H9 (cell line): ENCODE measurements at regions not wholly inside any gene's neighbourhood (a gene's known extent, or its start where the extent isn't known, plus 50 kb on each side); places are given as distances from the start of the nearest gene placed in this dataset.
A peak's percentile ranks its signal among the peaks of the same experiment; 100 is the strongest.

Experiments
- DNase-seq: peaks from one replicate; pipeline ENCODE4 v3.0.0-alpha.2; 2017
- H2AFZ ChIP-seq: one replicate; pipeline ENCODE4 v1.6.1; 2013; ENCODE audit warnings: mild to moderate bottlenecking, low read length, control low read depth, moderate library complexity
- H2AK5ac ChIP-seq: 2 replicates; pipeline ENCODE4 v1.6.1; 2013; ENCODE audit warnings: low read length, control low read depth, mixed read lengths; ENCODE audit not compliant: insufficient read length
- H2BK120ac ChIP-seq: one replicate; pipeline ENCODE4 v1.6.1; 2013; ENCODE audit warnings: low read depth, mild to moderate bottlenecking, low read length, control low read depth, inconsistent platforms; ENCODE audit not compliant: poor library complexity, severe bottlenecking
- H2BK12ac ChIP-seq: 2 replicates; pipeline ENCODE4 v1.6.1; 2013; ENCODE audit warnings: low read length, control low read depth, mixed read lengths, low read depth; ENCODE audit not compliant: insufficient read length
- H2BK15ac ChIP-seq: 2 replicates; pipeline ENCODE4 v1.6.1; 2013; ENCODE audit warnings: low read depth, low read length, control low read depth
- H2BK20ac ChIP-seq: one replicate; pipeline ENCODE4 v1.6.1; 2013; ENCODE audit warnings: low read depth, mild to moderate bottlenecking, low read length, control low read depth, inconsistent platforms; ENCODE audit not compliant: poor library complexity, severe bottlenecking
- H2BK5ac ChIP-seq: 2 replicates; pipeline ENCODE4 v1.6.1; 2013; ENCODE audit warnings: low read length, control low read depth, mixed read lengths; ENCODE audit not compliant: insufficient read length
- H3K14ac ChIP-seq: 2 replicates; pipeline ENCODE4 v1.6.1; 2013; ENCODE audit warnings: low read length, control low read depth; ENCODE audit not compliant: insufficient read depth
- H3K18ac ChIP-seq: 2 replicates; pipeline ENCODE4 v1.6.1; 2013; ENCODE audit warnings: low read depth, mild to moderate bottlenecking, mixed read lengths, low read length, control low read depth; ENCODE audit not compliant: insufficient read length
- H3K23ac ChIP-seq: 2 replicates; pipeline ENCODE4 v1.6.1; 2013; ENCODE audit warnings: low read length, control low read depth, mixed read lengths, low read depth; ENCODE audit not compliant: insufficient read length
- H3K23me2 ChIP-seq: 2 replicates; pipeline ENCODE4 v1.6.1; 2013; ENCODE audit warnings: low read depth, mild to moderate bottlenecking, mixed read lengths, low read length, control low read depth; ENCODE audit not compliant: insufficient read length, poor library complexity, severe bottlenecking
- H3K27ac ChIP-seq: 2 replicates; pipeline ENCODE4 v1.5.1; 2013; ENCODE audit warnings: low read length, control low read depth, mixed read lengths, low read depth; ENCODE audit not compliant: insufficient read length
- H3K27me3 ChIP-seq: 2 replicates; pipeline ENCODE4 v1.6.1; 2013; ENCODE audit warnings: low read length, control low read depth, inconsistent platforms; ENCODE audit not compliant: insufficient read depth
- H3K4ac ChIP-seq: 2 replicates; pipeline ENCODE4 v1.6.1; 2013; ENCODE audit warnings: low read depth, mild to moderate bottlenecking, control low read depth, inconsistent platforms, low read length, moderate library complexity
- H3K4me1 ChIP-seq: 2 replicates; pipeline ENCODE4 v1.6.1; 2013; ENCODE audit warnings: low read length, control low read depth, inconsistent platforms; ENCODE audit not compliant: insufficient read depth
- H3K4me2 ChIP-seq: 2 replicates; pipeline ENCODE4 v1.6.1; 2013; ENCODE audit warnings: low read length, control low read depth, mixed read lengths; ENCODE audit not compliant: insufficient read length, insufficient read depth
- H3K56ac ChIP-seq: 2 replicates; pipeline ENCODE4 v1.6.1; 2013; ENCODE audit warnings: low read depth, mild to moderate bottlenecking, mixed read lengths, low read length, control low read depth; ENCODE audit not compliant: insufficient read length
- H3K79me1 ChIP-seq: 2 replicates; pipeline ENCODE4 v1.6.1; 2013; ENCODE audit warnings: low read depth, mild to moderate bottlenecking, moderate library complexity, low read length, control low read depth, inconsistent platforms; ENCODE audit not compliant: insufficient read depth, poor library complexity, severe bottlenecking
- H3K79me2 ChIP-seq: 2 replicates; pipeline ENCODE4 v1.6.1; 2013; ENCODE audit warnings: low read length, control low read depth, inconsistent platforms; ENCODE audit not compliant: insufficient read depth
- H3K9ac ChIP-seq: 2 replicates; pipeline ENCODE4 v1.6.1; 2013; ENCODE audit warnings: low read length, control low read depth, mixed read lengths; ENCODE audit not compliant: insufficient read length; ENCODE audit errors: extremely low read depth
- H3K9me3 ChIP-seq: one replicate; pipeline ENCODE4 v1.6.1; 2013; ENCODE audit warnings: low read depth, low read length, inconsistent platforms; ENCODE audit not compliant: control insufficient read depth
- H3T11ph ChIP-seq: one replicate; pipeline ENCODE4 v1.6.1; 2013; ENCODE audit warnings: mild to moderate bottlenecking, low read length, control low read depth, inconsistent platforms
- H4K20me1 ChIP-seq: one replicate; pipeline ENCODE4 v1.6.1; 2013; ENCODE audit not compliant: control insufficient read depth, insufficient read length, insufficient read depth
- H4K5ac ChIP-seq: 2 replicates; pipeline ENCODE4 v1.6.1; 2013; ENCODE audit warnings: low read depth, mild to moderate bottlenecking, mixed read lengths, low read length, control low read depth; ENCODE audit not compliant: insufficient read length
- H4K8ac ChIP-seq: replicated peaks from 2 replicates; pipeline ENCODE4 v1.6.1; 2013; ENCODE audit warnings: low read length, control low read depth, mixed read lengths, low read depth; ENCODE audit not compliant: insufficient read length
- H4K91ac ChIP-seq: 2 replicates; pipeline ENCODE4 v1.6.1; 2013; ENCODE audit warnings: low read depth, mild to moderate bottlenecking, moderate library complexity, mixed read lengths, low read length, control low read depth; ENCODE audit not compliant: insufficient read length
- H3K27ac Mint-ChIP-seq, 3 experiments: 2 replicates in 2 of 3; 3 replicates in 1 of 3; pipeline ENCODE4 v1.8.0; 2020 to 2021; ENCODE audit warnings: mixed read lengths in 3 of 3, mild to moderate bottlenecking in 1 of 3, moderate library complexity in 1 of 3
- H3K27me3 Mint-ChIP-seq: 2 replicates; pipeline ENCODE4 v1.8.0; 2021; ENCODE audit warnings: low read depth, mild to moderate bottlenecking, moderate library complexity, mixed read lengths
- H3K36me3 Mint-ChIP-seq, 3 experiments: 2 replicates in 2 of 3; 3 replicates in 1 of 3; pipeline ENCODE4 v1.8.0; 2020 to 2021; ENCODE audit warnings: low read depth in 3 of 3, mixed read lengths in 3 of 3; ENCODE audit not compliant: insufficient read depth in 1 of 3
- H3K4me1 Mint-ChIP-seq, 2 experiments: 2 replicates each; pipeline ENCODE4 v1.8.0; 2020; ENCODE audit warnings: mixed read lengths in 2 of 2
- H3K4me3 Mint-ChIP-seq, 2 experiments: 2 replicates in 1 of 2; 3 replicates in 1 of 2; pipeline ENCODE4 v1.8.0; 2020 to 2021; ENCODE audit warnings: mild to moderate bottlenecking in 2 of 2, mixed read lengths in 2 of 2, moderate library complexity in 1 of 2
- H3K9me3 Mint-ChIP-seq, 2 experiments: 2 replicates in 1 of 2; 3 replicates in 1 of 2; pipeline ENCODE4 v1.8.0; 2020; ENCODE audit warnings: mild to moderate bottlenecking in 2 of 2, mixed read lengths in 2 of 2, moderate library complexity in 1 of 2
- WGBS: extraction: QIAGEN DNeasy Blood & Tissue Kit; methylation state at CpG from one replicate; pipeline ENCODE4 v1.1.7; 2013; ENCODE audit warnings: missing lambda C conversion rate, low lambda C conversion rate, mixed read lengths; ENCODE audit not compliant: insufficient read length; ENCODE audit errors: extremely low coverage; 5-methylcytosine and 5-hydroxymethylcytosine counted together
- TF ChIP-seq, protein P1 (sequence below): fragments of 200-600 bp; sonication (generic); conservative IDR thresholded peaks from 3 replicates; pipeline ENCODE4 v1.8.0; 2021; ENCODE audit warnings: antibody characterized with exemption, mild to moderate bottlenecking

DNA sequence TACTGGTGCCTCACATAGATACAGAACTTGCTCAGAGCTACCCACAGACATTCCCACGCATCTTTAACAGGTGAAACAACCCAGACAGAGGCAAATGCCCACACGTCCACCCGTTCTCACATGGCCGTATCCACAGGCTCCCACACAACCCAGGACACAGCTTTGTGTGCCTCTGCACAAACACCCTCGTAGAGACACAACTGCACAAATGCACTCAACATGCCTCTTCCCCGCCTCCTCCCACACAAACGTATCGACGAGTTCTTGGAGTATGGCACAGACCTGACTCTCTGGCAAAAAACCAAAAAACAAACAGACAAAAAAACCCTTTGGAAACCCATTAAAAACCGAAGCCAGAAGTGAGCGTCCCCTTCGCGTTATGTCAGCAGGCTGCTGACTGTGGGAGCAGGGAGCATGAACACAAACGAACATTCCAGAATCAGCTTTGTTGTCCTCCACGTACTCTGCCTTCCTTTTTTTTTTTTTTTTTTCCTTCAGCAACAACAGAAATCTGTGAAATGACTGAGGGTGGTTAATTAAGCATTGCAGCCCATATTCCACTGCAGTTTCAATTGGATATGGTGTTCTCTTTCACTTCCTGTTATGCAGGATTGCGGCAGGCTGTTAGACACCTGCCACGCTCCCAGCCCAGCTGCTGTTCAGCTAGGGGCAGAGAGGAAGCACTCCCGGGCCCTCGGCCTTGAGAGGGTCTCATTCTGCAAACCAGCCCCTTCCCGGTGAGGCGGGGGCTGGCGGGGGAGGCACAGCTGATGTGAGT lies 313.7 kb downstream of the MAF start:
- peak overlapping the region; percentile 24; the same call in 1 of the 2 replicates for H2BK15ac ChIP-seq
- H3K4me1 ChIP-seq = peaks cover 3% of the 10 kb centered on the region; the same call in 1 of the 2 replicates
- no peak overlapping the region for H4K91ac ChIP-seq
- H3K79me1 ChIP-seq = no peaks in the 10 kb centered on the region
- no peak overlapping the region for H3K18ac ChIP-seq
- no peak overlapping the region for H4K5ac ChIP-seq
- no peak overlapping the region for H2BK20ac ChIP-seq
- no peak overlapping the region for H2BK12ac ChIP-seq
- no peak overlapping the region for H2BK5ac ChIP-seq
- H3K4me3 Mint-ChIP-seq = no peak overlapping the region
- no peaks in the 10 kb centered on the region for H3K36me3 Mint-ChIP-seq
- peaks cover 5% of the 10 kb centered on the region for H3K27me3 Mint-ChIP-seq
- peak overlapping the region in 1 of 3 experiments; percentile 3; a peak in 3 of 7 replicates for H3K27ac Mint-ChIP-seq
- no peak overlapping the region for H4K8ac ChIP-seq
- H3K9me3 ChIP-seq = no peaks in the 10 kb centered on the region
- H2AK5ac ChIP-seq = no peak overlapping the region
- TF ChIP-seq, protein P1, sequence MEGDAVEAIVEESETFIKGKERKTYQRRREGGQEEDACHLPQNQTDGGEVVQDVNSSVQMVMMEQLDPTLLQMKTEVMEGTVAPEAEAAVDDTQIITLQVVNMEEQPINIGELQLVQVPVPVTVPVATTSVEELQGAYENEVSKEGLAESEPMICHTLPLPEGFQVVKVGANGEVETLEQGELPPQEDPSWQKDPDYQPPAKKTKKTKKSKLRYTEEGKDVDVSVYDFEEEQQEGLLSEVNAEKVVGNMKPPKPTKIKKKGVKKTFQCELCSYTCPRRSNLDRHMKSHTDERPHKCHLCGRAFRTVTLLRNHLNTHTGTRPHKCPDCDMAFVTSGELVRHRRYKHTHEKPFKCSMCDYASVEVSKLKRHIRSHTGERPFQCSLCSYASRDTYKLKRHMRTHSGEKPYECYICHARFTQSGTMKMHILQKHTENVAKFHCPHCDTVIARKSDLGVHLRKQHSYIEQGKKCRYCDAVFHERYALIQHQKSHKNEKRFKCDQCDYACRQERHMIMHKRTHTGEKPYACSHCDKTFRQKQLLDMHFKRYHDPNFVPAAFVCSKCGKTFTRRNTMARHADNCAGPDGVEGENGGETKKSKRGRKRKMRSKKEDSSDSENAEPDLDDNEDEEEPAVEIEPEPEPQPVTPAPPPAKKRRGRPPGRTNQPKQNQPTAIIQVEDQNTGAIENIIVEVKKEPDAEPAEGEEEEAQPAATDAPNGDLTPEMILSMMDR = no peak
- peak; percentile 43 for DNase-seq
- WGBS = no CpG with 5 or more reads among the region's 22 CpGs
- H4K20me1 ChIP-seq = no peaks in the 10 kb centered on the region
- no peaks in the 10 kb centered on the region for H3K79me2 ChIP-seq
- H3K4me2 ChIP-seq = no peak overlapping the region
- H2AFZ ChIP-seq = no peak overlapping the region
- no peaks in the 10 kb centered on the region for H3K27me3 ChIP-seq
- H3K4ac ChIP-seq = no peak overlapping the region
- peak overlapping the region; percentile 40; the same call in 1 of the 2 replicates for H3K14ac ChIP-seq
- H3T11ph ChIP-seq = no peak overlapping the region
- no peaks in the 10 kb centered on the region for H3K9me3 Mint-ChIP-seq
- no peak overlapping the region for H3K56ac ChIP-seq
- no peak overlapping the region for H3K27ac ChIP-seq
- H3K23ac ChIP-seq = no peak overlapping the region
- H3K23me2 ChIP-seq = no peaks in the 10 kb centered on the region
- no peak overlapping the region for H2BK120ac ChIP-seq
- H3K9ac ChIP-seq = no peak overlapping the region
- peaks cover 23 to 28% of the 10 kb centered on the region in 2 experiments for H3K4me1 Mint-ChIP-seq
